GM12864 (cell line): ENCODE measurements at regions not wholly inside any gene's neighbourhood (a gene's known extent, or its start where the extent isn't known, plus 50 kb on each side); places are given as distances from the start of the nearest gene placed in this dataset.

Source experiments
- DNase-seq: peaks from one replicate; pipeline ENCODE4 v3.0.0-alpha.2; 2011; ENCODE audit warnings: low read depth
- H3K4me3 ChIP-seq: 2 replicates; pipeline ENCODE4 v1.5.1; 2011; ENCODE audit warnings: mild to moderate bottlenecking, low read depth, low read length, control low read depth
- CTCF ChIP-seq: IDR thresholded peaks from 2 replicates; pipeline ENCODE4 v1.5.1; 2011; ENCODE audit warnings: low read depth, mild to moderate bottlenecking, moderate library complexity, low read length, control low read depth, inconsistent platforms; ENCODE audit errors: missing control alignments

- DNase-seq = no peak
- H3K4me3 ChIP-seq = no peak overlapping the region
- TF ChIP-seq CTCF = no peak
Measured at GRCh38 chr4:66853845-66854244, 691.5 kb downstream of the CENPC start.

- TF ChIP-seq CTCF = no peak
- no peak for DNase-seq
- no peak overlapping the region for H3K4me3 ChIP-seq
Measured at GRCh38 chr4:66852843-66853242, 692.5 kb downstream of the CENPC start.

GRCh38 chr4:66849596-66849995 is 695.7 kb downstream of the CENPC start:
- H3K4me3 ChIP-seq = no peak overlapping the region
- no peak for TF ChIP-seq CTCF
- no peak for DNase-seq

- no peak for TF ChIP-seq CTCF
- no peak overlapping the region for H3K4me3 ChIP-seq
- DNase-seq = no peak
Measured at GRCh38 chr4:66842724-66843088, 702.6 kb downstream of the CENPC start.

- H3K4me3 ChIP-seq = no peak overlapping the region
- no peak for TF ChIP-seq CTCF
- DNase-seq = no peak
Measured at GRCh38 chr4:66842026-66842723, 703.1 kb downstream of the CENPC start.

GRCh38 chr4:66840178-66840577 is 705.1 kb downstream of the CENPC start:
- no peak overlapping the region for H3K4me3 ChIP-seq
- TF ChIP-seq CTCF = no peak
- no peak for DNase-seq

- H3K4me3 ChIP-seq = no peak overlapping the region
- no peak for DNase-seq
- no peak for TF ChIP-seq CTCF
Measured at GRCh38 chr4:66837279-66837922, 707.9 kb downstream of the CENPC start.
